Brain microvascular endothelial cell (primary cell): ENCODE measurements at regions not wholly inside any gene's neighbourhood (a gene's known extent, or its start where the extent isn't known, plus 50 kb on each side); places are given as distances from the start of the nearest gene placed in this dataset.

Experiments
- DNase-seq: peaks from one replicate; pipeline ENCODE4 v3.0.0-alpha.2; 2020
- H3K27ac ChIP-seq: fragments of 250-450 bp; sonication (Bioruptor Pico); 2 replicates; pipeline ENCODE4 v1.5.1; 2020; ENCODE audit warnings: mild to moderate bottlenecking, moderate library complexity
- H3K27me3 ChIP-seq: fragments of 250-450 bp; sonication (Bioruptor Pico); replicated peaks from 2 replicates; pipeline ENCODE4 v1.5.1; 2020; ENCODE audit warnings: mild to moderate bottlenecking
- H3K36me3 ChIP-seq: fragments of 250-450 bp; sonication (Bioruptor Pico); replicated peaks from 2 replicates; pipeline ENCODE4 v1.5.1; 2020; ENCODE audit warnings: mild to moderate bottlenecking
- H3K4me3 ChIP-seq: 2 replicates; pipeline ENCODE4 v1.5.1; 2011; ENCODE audit warnings: low read depth, mild to moderate bottlenecking, control low read depth, low read length, moderate library complexity
- CTCF ChIP-seq: IDR thresholded peaks from 2 replicates; pipeline ENCODE4 v1.5.1; 2011; ENCODE audit warnings: low read depth, mild to moderate bottlenecking, moderate library complexity, low read length, control low read depth, inconsistent platforms; ENCODE audit errors: missing control alignments
- in situ Hi-C: cut with HindIII; loops from 2 replicates; pipeline ENCODE4 v1.10.0; 2017; ENCODE audit warnings: low sequenced_read_pairs, low pct_ligation_motif_present

GRCh38 chr1:177820213-177820612 is 149.6 kb downstream of the SEC16B start:
- Histone ChIP-seq H3K36me3 (no peaks in the 10 kb centered on the region), H3K27ac (no peak overlapping the region), H3K4me3 (no peak overlapping the region), H3K27me3 (no peaks in the 10 kb centered on the region)
- in situ Hi-C loops: no loop called here
- no peak for TF ChIP-seq CTCF
- no peak for DNase-seq

- Histone ChIP-seq H3K27me3 (no peaks in the 10 kb centered on the region), H3K36me3 (no peaks in the 10 kb centered on the region), H3K4me3 (no peak overlapping the region), H3K27ac (no peak overlapping the region)
- no peak for DNase-seq
- in situ Hi-C loops: no loop called here
- no peak for TF ChIP-seq CTCF
Observed at GRCh38 chr1:177817937-177818875, 151.7 kb downstream of the SEC16B start.

- Histone ChIP-seq H3K4me3 (no peak overlapping the region), H3K27me3 (no peaks in the 10 kb centered on the region), H3K27ac (no peak overlapping the region), H3K36me3 (no peaks in the 10 kb centered on the region)
- DNase-seq: no peak
- in situ Hi-C loops: no loop called here
- no peak for TF ChIP-seq CTCF
Observed at GRCh38 chr1:177812650-177813049, 157.2 kb downstream of the SEC16B start.

- in situ Hi-C loops: no loop called here
- Histone ChIP-seq H3K27me3 (no peaks in the 10 kb centered on the region), H3K4me3 (no peak overlapping the region), H3K27ac (no peak overlapping the region), H3K36me3 (no peaks in the 10 kb centered on the region)
- no peak for DNase-seq
- no peak for TF ChIP-seq CTCF
Observed at GRCh38 chr1:177812144-177812543, 157.7 kb downstream of the SEC16B start.

GRCh38 chr1:177811429-177811828 is 158.4 kb downstream of the SEC16B start:
- Histone ChIP-seq H3K36me3 (no peaks in the 10 kb centered on the region), H3K27ac (no peak overlapping the region), H3K4me3 (no peak overlapping the region), H3K27me3 (no peaks in the 10 kb centered on the region)
- no peak for TF ChIP-seq CTCF
- in situ Hi-C loops: no loop called here
- DNase-seq: no peak
